Neural progenitor cell (in vitro differentiated cells): ENCODE measurements at regions not wholly inside any gene's neighbourhood (a gene's known extent, or its start where the extent isn't known, plus 50 kb on each side); places are given as distances from the start of the nearest gene placed in this dataset.

Experiments
- DNase-seq: peaks from one replicate; pipeline ENCODE4 v3.0.0-alpha.2; 2016; ENCODE audit warnings: low spot score
- H2AFZ ChIP-seq: fragments of 200-600 bp; sonication (generic); replicated peaks from 2 replicates; pipeline ENCODE4 v1.6.1; 2016; ENCODE audit warnings: antibody characterized with exemption
- H3F3A ChIP-seq: fragments of 200-600 bp; sonication (generic); 2 replicates; pipeline ENCODE4 v1.6.1; 2016; ENCODE audit warnings: antibody characterized with exemption, low read depth
- H3K27ac ChIP-seq: fragments of 200-600 bp; sonication (generic); 2 replicates; pipeline ENCODE4 v1.5.1; 2016; ENCODE audit warnings: mild to moderate bottlenecking
- H3K27me3 ChIP-seq: fragments of 200-600 bp; sonication (generic); 2 replicates; pipeline ENCODE4 v1.6.1; 2016; ENCODE audit warnings: mild to moderate bottlenecking, moderate library complexity
- H3K36me3 ChIP-seq: fragments of 200-600 bp; sonication (generic); 2 replicates; pipeline ENCODE4 v1.5.1; 2016
- H3K4me1 ChIP-seq: fragments of 200-600 bp; sonication (generic); 2 replicates; pipeline ENCODE4 v1.6.1; 2016; ENCODE audit warnings: mixed run types
- H3K4me2 ChIP-seq: fragments of 200-600 bp; sonication (generic); 2 replicates; pipeline ENCODE4 v1.6.1; 2016
- H3K4me3 ChIP-seq: fragments of 200-600 bp; sonication (generic); 2 replicates; pipeline ENCODE4 v1.5.1; 2016
- H3K79me2 ChIP-seq: fragments of 200-600 bp; sonication (generic); 2 replicates; pipeline ENCODE4 v1.6.1; 2016; ENCODE audit warnings: low read depth
- H3K9ac ChIP-seq: fragments of 200-600 bp; sonication (generic); 2 replicates; pipeline ENCODE4 v1.6.1; 2016
- H3K9me3 ChIP-seq: fragments of 200-600 bp; sonication (generic); 2 replicates; pipeline ENCODE4 v1.5.1; 2016; ENCODE audit warnings: low read depth
- H4K20me1 ChIP-seq: fragments of 200-600 bp; sonication (generic); 2 replicates; pipeline ENCODE4 v1.6.1; 2016; ENCODE audit warnings: low read depth
- H3K27ac Mint-ChIP-seq: 3 replicates; pipeline ENCODE4 v1.8.0; 2021; ENCODE audit warnings: mixed read lengths
- H3K27me3 Mint-ChIP-seq: 2 replicates; pipeline ENCODE4 v1.8.0; 2022; ENCODE audit warnings: low read depth, mild to moderate bottlenecking, inconsistent platforms, moderate library complexity, mixed read lengths; ENCODE audit not compliant: insufficient read depth
- H3K36me3 Mint-ChIP-seq: 3 replicates; pipeline ENCODE4 v1.8.0; 2021; ENCODE audit warnings: mixed read lengths
- H3K4me1 Mint-ChIP-seq: 3 replicates; pipeline ENCODE4 v1.8.0; 2021; ENCODE audit warnings: mixed read lengths
- H3K4me3 Mint-ChIP-seq: 3 replicates; pipeline ENCODE4 v1.8.0; 2021; ENCODE audit warnings: mild to moderate bottlenecking, moderate library complexity, mixed read lengths
- H3K9me3 Mint-ChIP-seq: 3 replicates; pipeline ENCODE4 v1.8.0; 2020; ENCODE audit warnings: mixed read lengths
- CTCF ChIP-seq: fragments of 200-600 bp; sonication (generic); IDR thresholded peaks from 2 replicates; pipeline ENCODE4 v1.5.1; 2017; ENCODE audit warnings: antibody characterized with exemption, mild to moderate bottlenecking
- EZH2 ChIP-seq: fragments of 200-600 bp; sonication (generic); IDR thresholded peaks from 2 replicates; pipeline ENCODE4 v1.6.1; 2017; ENCODE audit warnings: antibody characterized with exemption, mild to moderate bottlenecking, moderate library complexity
- EZH2phosphoT487 ChIP-seq: fragments of 200-600 bp; sonication (generic); IDR thresholded peaks from 2 replicates; pipeline ENCODE4 v1.6.1; 2017; ENCODE audit warnings: antibody characterized with exemption

- Mint-ChIP-seq H3K36me3 (no peaks in the 10 kb centered on the region), H3K4me1 (peaks cover 6% of the 10 kb centered on the region), H3K27ac (peak overlapping the region; percentile 63), H3K4me3 (no peak overlapping the region), H3K27me3 (peaks cover 3% of the 10 kb centered on the region), H3K9me3 (no peaks in the 10 kb centered on the region)
- H2AFZ ChIP-seq = no peak overlapping the region
- H3F3A ChIP-seq = no peaks in the 10 kb centered on the region
- no peak overlapping the region for H3K9ac ChIP-seq
- no peak overlapping the region for H3K4me3 ChIP-seq
- H3K9me3 ChIP-seq = no peaks in the 10 kb centered on the region
- H3K79me2 ChIP-seq = no peaks in the 10 kb centered on the region
- no peak overlapping the region for H3K27ac ChIP-seq
- TF ChIP-seq EZH2 = no peak
- no peak for TF ChIP-seq EZH2phosphoT487
- no peak for TF ChIP-seq CTCF
- DNase-seq = no peak
- no peak overlapping the region for H3K4me2 ChIP-seq
- no peaks in the 10 kb centered on the region for H3K27me3 ChIP-seq
- H3K36me3 ChIP-seq = no peaks in the 10 kb centered on the region
- H4K20me1 ChIP-seq = no peaks in the 10 kb centered on the region
- H3K4me1 ChIP-seq = no peaks in the 10 kb centered on the region
Measured at GRCh38 chr7:66517212-66517909, 111.3 kb upstream of the KCTD7 start.

DNA sequence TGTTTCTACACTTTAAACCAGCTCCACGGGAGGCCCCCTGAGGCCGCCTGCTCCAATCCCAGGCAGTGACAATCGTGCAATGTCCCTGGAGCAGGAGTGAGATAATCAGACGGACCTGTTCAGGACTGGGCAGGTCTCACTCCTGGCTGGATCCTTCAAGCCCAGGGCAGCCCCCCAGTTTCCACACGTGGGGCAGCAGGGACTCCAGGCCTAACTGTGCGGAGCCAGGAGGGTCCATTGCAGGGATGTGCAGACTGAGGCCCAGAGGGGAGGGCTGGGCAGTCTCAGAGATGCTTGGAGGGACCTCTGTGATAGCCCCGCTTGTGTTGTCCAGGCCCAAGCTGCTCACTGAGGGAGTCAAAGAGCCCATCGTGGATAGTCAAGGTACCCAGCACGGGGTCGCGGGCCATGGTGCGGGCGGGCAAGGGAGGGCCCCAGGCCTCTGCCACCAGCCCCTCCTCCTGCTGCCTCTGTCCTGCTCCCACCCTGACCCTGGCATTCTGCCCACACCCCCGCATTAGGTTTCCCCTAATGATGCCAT, 110.5 kb upstream of the KCTD7 start:
- Mint-ChIP-seq H3K27me3 (peaks cover 3% of the 10 kb centered on the region), H3K4me3 (no peak overlapping the region), H3K36me3 (no peaks in the 10 kb centered on the region), H3K9me3 (no peaks in the 10 kb centered on the region), H3K27ac (peak overlapping the region; percentile 63), H3K4me1 (peaks cover 6% of the 10 kb centered on the region)
- TF ChIP-seq EZH2 = no peak
- no peak for TF ChIP-seq CTCF
- no peak for TF ChIP-seq EZH2phosphoT487
- Histone ChIP-seq H3F3A (no peaks in the 10 kb centered on the region), H3K27ac (no peak overlapping the region), H3K9ac (no peak overlapping the region), H2AFZ (no peak overlapping the region), H3K4me1 (no peaks in the 10 kb centered on the region), H3K4me2 (no peak overlapping the region), H3K36me3 (no peaks in the 10 kb centered on the region), H3K27me3 (no peaks in the 10 kb centered on the region), H3K79me2 (no peaks in the 10 kb centered on the region), H4K20me1 (no peaks in the 10 kb centered on the region), H3K9me3 (no peaks in the 10 kb centered on the region), H3K4me3 (no peak overlapping the region)
- DNase-seq = no peak

DNA sequence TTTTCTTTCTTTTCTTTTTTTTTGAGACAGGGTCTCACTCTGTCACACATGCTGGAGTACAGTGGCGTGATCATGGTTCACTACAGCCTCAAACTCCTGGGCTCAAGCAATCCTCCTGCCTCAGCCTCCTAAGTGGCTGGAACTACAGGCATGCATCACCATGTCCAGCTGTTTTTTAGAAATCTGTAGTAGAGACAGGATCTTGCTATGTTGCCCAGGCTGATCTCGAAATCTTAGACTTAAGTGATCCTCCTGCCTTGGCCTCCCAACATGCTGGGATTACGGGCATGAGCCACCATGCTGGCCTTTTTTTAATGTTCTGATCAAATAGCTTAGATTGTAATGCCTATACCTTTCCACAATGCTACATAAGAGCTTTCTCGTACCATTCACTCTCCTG, 107.0 kb upstream of the KCTD7 start:
- H2AFZ ChIP-seq = no peak overlapping the region
- H3K27me3 Mint-ChIP-seq = peaks cover 2% of the 10 kb centered on the region
- no peak overlapping the region for H3K4me2 ChIP-seq
- H3K4me3 ChIP-seq = no peak overlapping the region
- H3K4me1 ChIP-seq = no peaks in the 10 kb centered on the region
- no peaks in the 10 kb centered on the region for H3K36me3 Mint-ChIP-seq
- no peak overlapping the region for H3K27ac ChIP-seq
- no peaks in the 10 kb centered on the region for H3K79me2 ChIP-seq
- no peak for DNase-seq
- no peak for TF ChIP-seq EZH2phosphoT487
- peaks cover 6% of the 10 kb centered on the region for H3K4me1 Mint-ChIP-seq
- no peaks in the 10 kb centered on the region for H3K27me3 ChIP-seq
- no peak overlapping the region for H3K9ac ChIP-seq
- no peaks in the 10 kb centered on the region for H3K9me3 ChIP-seq
- H3F3A ChIP-seq = no peaks in the 10 kb centered on the region
- peak overlapping the region; percentile 24 for H3K27ac Mint-ChIP-seq
- no peak overlapping the region for H3K4me3 Mint-ChIP-seq
- H4K20me1 ChIP-seq = no peaks in the 10 kb centered on the region
- H3K9me3 Mint-ChIP-seq = no peaks in the 10 kb centered on the region
- no peaks in the 10 kb centered on the region for H3K36me3 ChIP-seq

DNA sequence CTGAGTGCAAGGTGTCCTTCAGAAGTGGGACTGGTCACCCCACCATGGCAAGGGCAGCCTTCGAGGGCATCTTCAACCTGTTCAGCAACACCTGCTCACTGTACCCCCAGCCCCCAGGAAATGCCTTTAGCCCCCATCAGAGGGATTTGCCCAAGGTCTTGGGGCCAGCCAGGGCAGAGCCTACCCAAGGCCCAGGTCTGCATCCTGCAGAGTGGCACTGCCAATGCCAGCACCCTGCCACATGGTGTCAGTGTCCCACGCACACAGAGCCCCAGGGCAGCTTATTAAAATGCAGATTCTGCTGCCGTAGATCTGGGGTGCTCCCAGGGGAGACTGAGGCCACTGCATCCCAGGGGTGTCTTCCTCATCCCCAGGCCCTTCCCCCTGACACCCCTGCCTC, 106.2 kb upstream of the KCTD7 start:
- H3K4me3 ChIP-seq = no peak overlapping the region
- no peaks in the 10 kb centered on the region for H3F3A ChIP-seq
- Mint-ChIP-seq H3K27me3 (peaks cover 2% of the 10 kb centered on the region), H3K9me3 (no peaks in the 10 kb centered on the region), H3K4me1 (peaks cover 5% of the 10 kb centered on the region), H3K27ac (no peak overlapping the region), H3K4me3 (no peak overlapping the region), H3K36me3 (no peaks in the 10 kb centered on the region)
- H3K4me2 ChIP-seq = no peak overlapping the region
- no peaks in the 10 kb centered on the region for H3K79me2 ChIP-seq
- H3K9ac ChIP-seq = no peak overlapping the region
- H3K27ac ChIP-seq = no peak overlapping the region
- no peaks in the 10 kb centered on the region for H3K4me1 ChIP-seq
- H4K20me1 ChIP-seq = no peaks in the 10 kb centered on the region
- no peak for DNase-seq
- no peak overlapping the region for H2AFZ ChIP-seq
- no peaks in the 10 kb centered on the region for H3K9me3 ChIP-seq
- no peaks in the 10 kb centered on the region for H3K36me3 ChIP-seq
- TF ChIP-seq CTCF (peak; percentile 32), EZH2phosphoT487 (no peak)
- no peaks in the 10 kb centered on the region for H3K27me3 ChIP-seq
